ENCODE measurements at regions not wholly inside any gene's neighbourhood (a gene's known extent, or its start where the extent isn't known, plus 50 kb on each side); places are given as distances from the start of the nearest gene placed in this dataset.

DNA sequence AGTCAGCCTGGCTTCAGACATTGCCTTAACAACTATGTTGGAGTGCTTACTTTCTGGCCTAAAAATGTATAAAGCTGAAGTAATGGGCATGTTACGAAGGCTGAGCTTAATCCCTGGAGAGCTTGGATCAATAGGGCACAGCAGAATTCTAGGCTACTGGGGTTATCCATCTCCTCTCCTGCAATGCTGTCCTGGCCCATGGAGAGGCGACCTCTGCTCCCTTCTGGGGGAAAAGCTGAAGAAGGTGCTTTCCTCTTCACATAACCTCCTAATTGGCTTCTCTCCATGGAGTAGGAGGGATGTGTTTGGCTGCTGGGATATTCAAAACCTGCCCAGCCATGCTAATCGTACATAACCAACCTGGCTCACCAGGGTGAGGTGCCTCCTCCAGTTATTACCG lies 403.5 kb downstream of the DMRT2 start:
- Mint-ChIP-seq H3K27me3 (ENCODE audit: low read depth in 3 of 3) (no peaks in the 10 kb centered on the region), H3K4me3 (no peak overlapping the region), H3K27ac (no peak overlapping the region), H3K9me3 (peaks cover 0 to 6% (median 0%) of the 10 kb centered on the region in 7 donors), H3K36me3 (no peaks in the 10 kb centered on the region), H3K4me1 (no peaks in the 10 kb centered on the region)
- no peak overlapping the region for H3K4me2 ChIP-seq (replicated peaks; ENCODE audit: extremely low read depth, low read length, poor library complexity, severe bottlenecking)
- H3K9me3 ChIP-seq (replicated peaks in 1 of 2; ENCODE audit: control insufficient read depth in 1 of 2, insufficient read depth in 1 of 2, low read length in 2 of 2): no peaks in the 10 kb centered on the region
- no peak overlapping the region for H3K9ac ChIP-seq (ENCODE audit: insufficient read depth, low read length, poor library complexity, severe bottlenecking)
- no peaks in the 10 kb centered on the region for H3K36me3 ChIP-seq (replicated peaks in 1 of 2; ENCODE audit: control insufficient read depth in 1 of 2, insufficient read depth in 2 of 2, low read length in 2 of 2)
- H3K27ac ChIP-seq (ENCODE audit: low read depth in 1 of 2, low read length in 2 of 2): no peak overlapping the region
- H3K4me1 ChIP-seq (ENCODE audit: control insufficient read depth in 1 of 2, insufficient read depth in 2 of 2, low read length in 2 of 2): no peaks in the 10 kb centered on the region
- intact Hi-C loops (cut with micrococcal nuclease): loop anchor here in 1 of 2 donors (1.0 kb wide), 1 partner anchor 8 kb away; no protein-coding TSS in a partner anchor
- no peak overlapping the region for H2AFZ ChIP-seq (ENCODE audit: insufficient read depth, low read depth, low read length, poor library complexity, severe bottlenecking)
- H3K79me2 ChIP-seq (ENCODE audit: insufficient read depth, low read length): no peaks in the 10 kb centered on the region
- TF ChIP-seq, protein P1, sequence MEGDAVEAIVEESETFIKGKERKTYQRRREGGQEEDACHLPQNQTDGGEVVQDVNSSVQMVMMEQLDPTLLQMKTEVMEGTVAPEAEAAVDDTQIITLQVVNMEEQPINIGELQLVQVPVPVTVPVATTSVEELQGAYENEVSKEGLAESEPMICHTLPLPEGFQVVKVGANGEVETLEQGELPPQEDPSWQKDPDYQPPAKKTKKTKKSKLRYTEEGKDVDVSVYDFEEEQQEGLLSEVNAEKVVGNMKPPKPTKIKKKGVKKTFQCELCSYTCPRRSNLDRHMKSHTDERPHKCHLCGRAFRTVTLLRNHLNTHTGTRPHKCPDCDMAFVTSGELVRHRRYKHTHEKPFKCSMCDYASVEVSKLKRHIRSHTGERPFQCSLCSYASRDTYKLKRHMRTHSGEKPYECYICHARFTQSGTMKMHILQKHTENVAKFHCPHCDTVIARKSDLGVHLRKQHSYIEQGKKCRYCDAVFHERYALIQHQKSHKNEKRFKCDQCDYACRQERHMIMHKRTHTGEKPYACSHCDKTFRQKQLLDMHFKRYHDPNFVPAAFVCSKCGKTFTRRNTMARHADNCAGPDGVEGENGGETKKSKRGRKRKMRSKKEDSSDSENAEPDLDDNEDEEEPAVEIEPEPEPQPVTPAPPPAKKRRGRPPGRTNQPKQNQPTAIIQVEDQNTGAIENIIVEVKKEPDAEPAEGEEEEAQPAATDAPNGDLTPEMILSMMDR (IDR thresholded peaks at IDR 0.05): no peak
- DNase-seq: no peak
- H3K27me3 ChIP-seq (ENCODE audit: control insufficient read depth in 2 of 2, insufficient read depth in 2 of 2, low read length in 2 of 2): no peaks in the 10 kb centered on the region
- no peaks in the 10 kb centered on the region for H4K20me1 ChIP-seq (ENCODE audit: insufficient read depth, low read length)
- WGBS (ENCODE audit: insufficient coverage): no CpG with 5 or more reads among the region's 4 CpGs
- H3K4me3 ChIP-seq (replicated peaks in 1 of 3; ENCODE audit: low read depth in 2 of 3, low read length in 3 of 3): no peak overlapping the region

DNA sequence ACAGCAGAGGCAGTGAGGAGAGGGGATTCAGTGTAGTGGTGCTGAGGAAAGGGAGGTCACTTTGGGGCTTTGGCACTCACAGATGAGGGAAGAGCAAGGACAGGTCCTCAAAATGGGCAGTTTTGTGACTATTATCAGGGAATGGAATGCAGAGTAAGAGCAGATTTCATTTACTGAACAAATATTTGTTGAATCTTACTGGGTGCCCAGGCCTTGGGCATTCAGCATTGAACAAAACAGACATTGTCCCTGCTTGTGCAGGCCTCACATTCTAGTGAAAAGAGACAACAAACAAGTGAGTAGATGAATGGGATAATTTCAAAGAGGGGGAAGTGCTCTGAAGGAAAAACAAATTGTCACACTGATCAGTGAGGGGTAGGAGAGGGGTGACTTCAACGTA lies 404.1 kb downstream of the DMRT2 start:
- Histone ChIP-seq H3K4me1 (ENCODE audit: control insufficient read depth in 1 of 2, insufficient read depth in 2 of 2, low read length in 2 of 2) (no peaks in the 10 kb centered on the region), H2AFZ (ENCODE audit: insufficient read depth, low read depth, low read length, poor library complexity, severe bottlenecking) (no peak overlapping the region), H3K4me2 (replicated peaks; ENCODE audit: extremely low read depth, low read length, poor library complexity, severe bottlenecking) (no peak overlapping the region), H3K9ac (ENCODE audit: insufficient read depth, low read length, poor library complexity, severe bottlenecking) (no peak overlapping the region), H3K9me3 (replicated peaks in 1 of 2; ENCODE audit: control insufficient read depth in 1 of 2, insufficient read depth in 1 of 2, low read length in 2 of 2) (no peaks in the 10 kb centered on the region), H3K79me2 (ENCODE audit: insufficient read depth, low read length) (no peaks in the 10 kb centered on the region), H3K4me3 (replicated peaks in 1 of 3; ENCODE audit: low read depth in 2 of 3, low read length in 3 of 3) (no peak overlapping the region), H3K36me3 (replicated peaks in 1 of 2; ENCODE audit: control insufficient read depth in 1 of 2, insufficient read depth in 2 of 2, low read length in 2 of 2) (no peaks in the 10 kb centered on the region), H3K27ac (ENCODE audit: low read depth in 1 of 2, low read length in 2 of 2) (no peak overlapping the region), H4K20me1 (ENCODE audit: insufficient read depth, low read length) (no peaks in the 10 kb centered on the region), H3K27me3 (ENCODE audit: control insufficient read depth in 2 of 2, insufficient read depth in 2 of 2, low read length in 2 of 2) (no peaks in the 10 kb centered on the region)
- no peaks in the 10 kb centered on the region for H3K4me1 Mint-ChIP-seq
- no peaks in the 10 kb centered on the region for H3K27me3 Mint-ChIP-seq (ENCODE audit: low read depth in 3 of 3)
- intact Hi-C loops (cut with micrococcal nuclease): no loop called here
- DNase-seq: no peak
- TF ChIP-seq, protein P1 (IDR thresholded peaks at IDR 0.05): no peak
- WGBS (ENCODE audit: insufficient coverage): no CpG with 5 or more reads among the region's 1 CpG
- no peak overlapping the region for H3K27ac Mint-ChIP-seq
- H3K36me3 Mint-ChIP-seq: no peaks in the 10 kb centered on the region
- H3K4me3 Mint-ChIP-seq: no peak overlapping the region
- peaks cover 0 to 6% (median 0%) of the 10 kb centered on the region in 7 donors for H3K9me3 Mint-ChIP-seq

Measured in CD14-positive monocyte (primary cell).